DND-41 (cell line): ENCODE measurements at regions not wholly inside any gene's neighbourhood (a gene's known extent, or its start where the extent isn't known, plus 50 kb on each side); places are given as distances from the start of the nearest gene placed in this dataset.

Experiments
- ATAC-seq: fragments of 200-7000 bp; cut with Tn5 transposase; 3 replicates; pipeline ENCODE4 v1.9.1; 2021; ENCODE audit warnings: low read depth; ENCODE audit not compliant: insufficient read depth
- DNase-seq: peaks from one replicate; pipeline ENCODE4 v3.0.0-alpha.2; 2020
- H2AFZ ChIP-seq: 2 replicates; pipeline ENCODE4 v1.6.0; 2012; ENCODE audit warnings: low read depth, low read length
- H3K27ac ChIP-seq: 2 replicates; pipeline ENCODE4 v1.5.1; 2012; ENCODE audit warnings: low read length, inconsistent platforms
- H3K27me3 ChIP-seq: fragments of 200-600 bp; sonication (generic); 2 replicates; pipeline ENCODE4 v1.6.0; 2012; ENCODE audit warnings: low read length, mild to moderate bottlenecking, inconsistent platforms; ENCODE audit not compliant: insufficient read depth, poor library complexity
- H3K36me3 ChIP-seq: 2 replicates; pipeline ENCODE4 v1.5.1; 2012; ENCODE audit warnings: low read length, inconsistent platforms; ENCODE audit not compliant: insufficient read depth
- H3K4me1 ChIP-seq: 2 replicates; pipeline ENCODE4 v1.5.1; 2012; ENCODE audit warnings: mild to moderate bottlenecking, low read length; ENCODE audit not compliant: insufficient read depth
- H3K4me2 ChIP-seq: 2 replicates; pipeline ENCODE4 v1.6.0; 2012; ENCODE audit warnings: mild to moderate bottlenecking, moderate library complexity, low read length, inconsistent platforms; ENCODE audit not compliant: insufficient read depth
- H3K4me3 ChIP-seq, 2 experiments: fragments of 200-600 bp in 1 of 2; shearing (Covaris generic) in 1 of 2; 2 replicates each; pipeline ENCODE4 v1.5.1; 2012 to 2016; ENCODE audit warnings: inconsistent platforms in 2 of 2, low read length in 2 of 2, mild to moderate bottlenecking in 2 of 2, low read depth in 1 of 2, moderate library complexity in 1 of 2
- H3K79me2 ChIP-seq: 2 replicates; pipeline ENCODE4 v1.6.0; 2012; ENCODE audit warnings: low read length, inconsistent platforms; ENCODE audit not compliant: insufficient read depth
- H3K9ac ChIP-seq: 2 replicates; pipeline ENCODE4 v1.6.0; 2012; ENCODE audit warnings: low read depth, mild to moderate bottlenecking, inconsistent platforms, low read length, moderate library complexity
- H3K9me3 ChIP-seq: 2 replicates; pipeline ENCODE4 v1.5.1; 2012; ENCODE audit warnings: low read length, moderate library complexity, mild to moderate bottlenecking, inconsistent platforms; ENCODE audit not compliant: insufficient read depth, severe bottlenecking
- H4K20me1 ChIP-seq: 2 replicates; pipeline ENCODE4 v1.6.0; 2012; ENCODE audit warnings: low read length; ENCODE audit not compliant: insufficient read depth
- CTCF ChIP-seq: IDR thresholded peaks from 2 replicates; pipeline ENCODE4 v1.5.1; 2012; ENCODE audit warnings: borderline replicate concordance, low read length, moderate library complexity, mild to moderate bottlenecking; ENCODE audit not compliant: poor library complexity, severe bottlenecking; ENCODE audit errors: extremely low read depth
- EZH2 ChIP-seq: IDR thresholded peaks from 3 replicates; pipeline ENCODE4 v1.6.1; 2012; ENCODE audit warnings: borderline replicate concordance, low read depth, mild to moderate bottlenecking, moderate library complexity, low read length, inconsistent platforms; ENCODE audit not compliant: severe bottlenecking

DNA sequence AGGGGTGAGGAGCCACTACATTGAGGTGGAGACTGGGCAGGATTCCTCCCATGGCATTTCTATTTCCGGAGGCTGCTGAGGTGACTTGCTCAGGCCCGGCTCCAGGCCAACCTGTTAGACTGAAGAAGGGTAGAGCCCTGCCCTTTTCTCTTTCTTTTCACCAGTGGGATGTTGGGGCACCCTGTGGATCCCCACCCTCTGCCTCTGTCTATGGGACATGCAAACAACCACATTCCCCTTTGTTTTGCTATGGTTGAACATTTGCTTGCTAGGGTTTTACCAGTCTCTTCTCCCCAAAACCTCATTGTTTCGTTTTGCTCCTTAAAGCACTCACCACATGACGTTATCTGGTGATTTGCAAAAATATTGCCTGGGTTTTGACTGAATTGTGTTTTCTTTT is 183.3 kb downstream of the ARL4C start:
- H3K27ac ChIP-seq, result no peak overlapping the region
- H3K4me2 ChIP-seq, result no peak overlapping the region
- no peaks in the 10 kb centered on the region for H3K27me3 ChIP-seq
- no peaks in the 10 kb centered on the region for H3K79me2 ChIP-seq
- H2AFZ ChIP-seq, result peak overlapping the region; percentile 7; the same call in 1 of the 2 replicates
- no peak overlapping the region for H3K4me3 ChIP-seq
- H3K36me3 ChIP-seq, result no peaks in the 10 kb centered on the region
- no peak for DNase-seq
- H3K9ac ChIP-seq, result no peak overlapping the region
- H3K9me3 ChIP-seq, result no peaks in the 10 kb centered on the region
- H3K4me1 ChIP-seq, result peaks cover 12% of the 10 kb centered on the region
- no peak for ATAC-seq
- TF ChIP-seq EZH2 (no peak), CTCF (no peak)
- H4K20me1 ChIP-seq, result no peaks in the 10 kb centered on the region

DNA sequence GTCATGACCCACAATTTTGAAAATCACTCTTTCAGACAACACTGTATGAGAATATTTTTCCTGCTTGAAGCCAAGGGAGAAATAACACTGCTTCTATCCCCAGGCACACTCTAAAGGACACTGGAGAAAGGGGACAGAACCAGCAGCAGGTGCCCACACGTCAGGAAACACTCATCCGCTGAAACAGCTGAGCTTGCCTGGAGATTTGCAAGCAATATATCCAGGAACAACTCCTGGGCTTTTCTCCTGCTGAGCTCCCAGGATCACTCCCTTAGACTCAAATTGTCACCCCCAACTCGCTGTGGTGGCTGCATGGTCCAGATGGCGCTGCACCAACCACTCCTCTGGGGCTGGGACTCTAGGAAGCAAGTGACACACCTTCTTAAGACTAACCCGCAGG is 186.7 kb downstream of the ARL4C start:
- H3K27ac ChIP-seq, result peak overlapping the region; percentile 7; the same call in 1 of the 2 replicates
- no peak overlapping the region for H3K4me2 ChIP-seq
- no peaks in the 10 kb centered on the region for H4K20me1 ChIP-seq
- H3K9ac ChIP-seq, result no peak overlapping the region
- TF ChIP-seq EZH2 (no peak), CTCF (no peak)
- H3K9me3 ChIP-seq, result no peaks in the 10 kb centered on the region
- no peak overlapping the region for H3K4me3 ChIP-seq
- no peaks in the 10 kb centered on the region for H3K36me3 ChIP-seq
- ATAC-seq (no peak), DNase-seq (no peak)
- H3K79me2 ChIP-seq, result no peaks in the 10 kb centered on the region
- H3K4me1 ChIP-seq, result peaks cover 8% of the 10 kb centered on the region; the same call in 1 of the 2 replicates
- no peak overlapping the region for H2AFZ ChIP-seq
- no peaks in the 10 kb centered on the region for H3K27me3 ChIP-seq

DNA sequence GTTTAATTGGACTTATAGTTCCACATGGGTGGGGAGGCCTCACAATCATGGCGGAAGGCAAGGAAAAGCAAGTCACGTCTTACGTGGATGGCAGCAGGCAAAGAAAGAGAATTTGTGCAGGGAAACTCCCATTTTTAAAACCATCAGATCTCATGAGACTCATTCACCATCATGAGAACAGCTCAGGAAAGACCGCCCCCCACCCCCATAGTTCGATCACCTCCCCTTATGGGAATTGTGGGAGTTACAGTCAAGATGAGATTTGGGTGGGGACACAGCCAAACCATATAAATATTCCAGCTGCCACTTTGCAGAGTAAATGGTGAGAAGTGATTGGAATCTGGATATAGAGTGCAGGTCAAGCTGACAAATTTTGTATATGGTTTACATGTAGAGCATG is 187.4 kb downstream of the ARL4C start:
- Histone ChIP-seq H2AFZ (no peak overlapping the region), H3K4me2 (no peak overlapping the region), H3K36me3 (no peaks in the 10 kb centered on the region), H3K79me2 (no peaks in the 10 kb centered on the region), H4K20me1 (no peaks in the 10 kb centered on the region), H3K27me3 (no peaks in the 10 kb centered on the region), H3K9me3 (no peaks in the 10 kb centered on the region), H3K4me1 (peaks cover 8% of the 10 kb centered on the region; the same call in 1 of the 2 replicates), H3K27ac (no peak overlapping the region), H3K4me3 (no peak overlapping the region), H3K9ac (no peak overlapping the region)
- no peak for TF ChIP-seq EZH2
- no peak for TF ChIP-seq CTCF
- ATAC-seq (no peak), DNase-seq (no peak)

DNA sequence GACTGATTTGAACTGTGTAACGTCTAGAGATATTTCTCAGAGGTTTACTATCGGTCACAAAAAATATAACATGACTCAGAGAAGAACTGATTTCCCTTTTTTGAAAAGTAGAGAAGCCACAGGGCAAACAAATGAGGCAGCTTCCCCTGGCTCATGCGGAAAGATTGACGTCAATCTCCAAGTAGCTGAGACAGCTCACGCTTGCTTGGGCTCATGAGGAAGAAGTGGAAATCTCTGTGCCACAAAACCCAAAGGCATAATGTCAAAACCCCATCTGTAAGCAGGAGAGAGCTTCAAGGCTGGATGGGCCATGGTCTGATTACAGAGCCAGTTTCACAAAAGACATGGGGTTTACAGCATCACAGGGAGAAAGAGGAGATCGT is 188.1 kb downstream of the ARL4C start:
- Histone ChIP-seq H3K79me2 (no peaks in the 10 kb centered on the region), H3K27ac (no peak overlapping the region), H2AFZ (peak overlapping the region; percentile 6; the same call in 1 of the 2 replicates), H3K4me3 (no peak overlapping the region), H3K36me3 (no peaks in the 10 kb centered on the region), H3K4me2 (no peak overlapping the region), H3K9me3 (no peaks in the 10 kb centered on the region), H3K4me1 (peaks cover 8% of the 10 kb centered on the region; the same call in 1 of the 2 replicates), H3K27me3 (no peaks in the 10 kb centered on the region), H4K20me1 (no peaks in the 10 kb centered on the region), H3K9ac (no peak overlapping the region)
- ATAC-seq (no peak), DNase-seq (no peak)
- TF ChIP-seq CTCF (no peak), EZH2 (no peak)
